GM13976 (cell line): ENCODE measurements at regions not wholly inside any gene's neighbourhood (a gene's known extent, or its start where the extent isn't known, plus 50 kb on each side); places are given as distances from the start of the nearest gene placed in this dataset.

ENCODE experiments used
- DNase-seq: peaks from one replicate; pipeline ENCODE4 v3.0.0; 2012; ENCODE audit warnings: low spot score
- in situ Hi-C: fragments of 300-500 bp; cut with MboI; formaldehyde crosslinking; loops from one replicate; pipeline ENCODE4 v1.12.0; 2022; ENCODE audit warnings: low sequenced_read_pairs, mixed read lengths, inconsistent platforms; ENCODE audit not compliant: unreplicated experiment
- TF ChIP-seq, protein P1 (sequence below): IDR thresholded peaks from 2 replicates; pipeline ENCODE4 v1.5.1; 2012; ENCODE audit warnings: borderline replicate concordance, mild to moderate bottlenecking; ENCODE audit not compliant: insufficient read depth; ENCODE audit errors: extremely low read depth, missing control alignments, control extremely low read depth

DNA sequence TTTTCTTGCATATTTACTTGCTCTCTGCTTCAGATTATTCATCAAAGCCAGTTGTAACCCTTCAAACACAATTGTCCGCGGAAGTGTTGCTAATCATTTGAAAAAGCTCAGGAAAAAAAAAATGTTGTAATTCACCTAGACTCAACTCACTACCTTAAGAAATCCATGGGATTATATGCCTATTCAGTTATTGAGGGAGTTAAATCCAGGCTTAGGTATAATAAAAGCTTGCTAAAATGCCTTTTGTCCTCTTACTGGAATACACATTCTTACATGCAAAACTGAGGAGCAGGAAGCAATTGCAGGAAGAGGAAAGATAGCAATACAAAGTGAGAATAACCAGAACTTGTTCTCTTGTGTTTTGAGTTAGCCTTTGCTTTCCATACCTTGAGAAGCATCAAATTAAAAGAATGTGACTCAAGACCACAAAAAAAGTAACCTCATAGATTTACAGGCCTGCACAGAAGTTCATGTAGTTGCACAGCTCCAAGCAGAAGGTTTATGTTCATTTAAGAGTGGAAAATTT lies 91.4 kb upstream of the FAM241A start:
- DNase-seq, result no peak
- in situ Hi-C loops, result no loop called here
- TF ChIP-seq, protein P1, sequence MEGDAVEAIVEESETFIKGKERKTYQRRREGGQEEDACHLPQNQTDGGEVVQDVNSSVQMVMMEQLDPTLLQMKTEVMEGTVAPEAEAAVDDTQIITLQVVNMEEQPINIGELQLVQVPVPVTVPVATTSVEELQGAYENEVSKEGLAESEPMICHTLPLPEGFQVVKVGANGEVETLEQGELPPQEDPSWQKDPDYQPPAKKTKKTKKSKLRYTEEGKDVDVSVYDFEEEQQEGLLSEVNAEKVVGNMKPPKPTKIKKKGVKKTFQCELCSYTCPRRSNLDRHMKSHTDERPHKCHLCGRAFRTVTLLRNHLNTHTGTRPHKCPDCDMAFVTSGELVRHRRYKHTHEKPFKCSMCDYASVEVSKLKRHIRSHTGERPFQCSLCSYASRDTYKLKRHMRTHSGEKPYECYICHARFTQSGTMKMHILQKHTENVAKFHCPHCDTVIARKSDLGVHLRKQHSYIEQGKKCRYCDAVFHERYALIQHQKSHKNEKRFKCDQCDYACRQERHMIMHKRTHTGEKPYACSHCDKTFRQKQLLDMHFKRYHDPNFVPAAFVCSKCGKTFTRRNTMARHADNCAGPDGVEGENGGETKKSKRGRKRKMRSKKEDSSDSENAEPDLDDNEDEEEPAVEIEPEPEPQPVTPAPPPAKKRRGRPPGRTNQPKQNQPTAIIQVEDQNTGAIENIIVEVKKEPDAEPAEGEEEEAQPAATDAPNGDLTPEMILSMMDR, result no peak

DNA sequence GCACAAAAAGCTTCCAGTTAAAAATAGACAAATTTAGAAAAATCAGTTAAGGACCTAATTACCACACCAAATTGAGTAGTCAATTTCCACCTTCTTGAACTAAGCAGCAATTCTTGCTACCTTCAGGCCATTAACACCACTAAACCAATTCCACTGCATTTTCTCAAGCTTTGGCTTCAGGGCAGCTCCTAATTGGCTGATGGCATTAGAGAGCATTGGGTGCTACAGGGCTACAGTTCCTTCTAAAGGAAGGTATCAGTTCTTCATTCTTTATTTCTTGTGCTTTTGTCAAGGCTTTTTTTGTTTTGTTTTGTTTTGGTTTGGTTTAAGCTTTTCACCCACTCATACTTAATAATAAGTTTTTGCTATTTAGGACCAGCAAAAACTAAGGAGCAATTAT lies 90.2 kb upstream of the FAM241A start:
- DNase-seq, result no peak
- in situ Hi-C loops, result no loop called here
- TF ChIP-seq, protein P1, result no peak

DNA sequence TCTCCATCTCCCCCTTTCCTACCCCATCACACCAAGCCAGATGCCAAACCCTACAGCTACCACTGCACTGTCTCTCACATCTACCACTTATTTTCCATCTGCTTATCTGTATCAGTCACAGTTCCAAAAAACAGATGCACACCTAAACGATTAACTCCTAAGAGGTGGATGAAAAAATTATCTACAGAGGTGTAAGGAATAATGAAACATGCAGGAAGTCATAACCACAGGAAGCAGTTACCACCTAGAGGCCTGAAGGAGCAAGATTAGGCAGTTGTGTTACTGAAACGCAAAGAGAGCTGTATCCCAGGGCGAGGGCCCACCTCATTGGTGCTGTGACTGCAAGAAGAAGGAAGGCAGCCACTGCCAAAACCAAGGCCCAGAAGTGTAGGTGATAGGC lies 87.8 kb upstream of the FAM241A start:
- in situ Hi-C loops, result no loop called here
- DNase-seq, result no peak
- TF ChIP-seq, protein P1, result no peak

DNA sequence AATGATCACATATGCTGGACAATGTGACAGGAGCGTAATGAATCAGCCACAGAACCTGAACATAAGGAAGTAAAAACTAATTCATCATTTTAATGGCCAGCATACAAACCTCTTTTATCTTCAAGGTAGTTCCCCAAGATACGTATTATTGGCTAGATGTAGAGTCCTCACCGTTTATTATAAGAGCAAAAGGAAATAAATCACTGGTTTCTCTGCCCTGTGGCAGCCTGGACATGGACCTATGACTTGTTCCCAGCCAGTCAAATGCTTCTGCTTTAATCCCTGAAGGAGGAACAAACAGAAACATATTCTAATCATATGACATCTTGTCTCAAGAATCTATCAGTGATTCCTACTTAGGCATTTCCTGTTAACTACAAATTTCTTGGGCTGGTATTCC lies 86.8 kb upstream of the FAM241A start:
- TF ChIP-seq, protein P1, result no peak
- in situ Hi-C loops, result no loop called here
- DNase-seq, result no peak

DNA sequence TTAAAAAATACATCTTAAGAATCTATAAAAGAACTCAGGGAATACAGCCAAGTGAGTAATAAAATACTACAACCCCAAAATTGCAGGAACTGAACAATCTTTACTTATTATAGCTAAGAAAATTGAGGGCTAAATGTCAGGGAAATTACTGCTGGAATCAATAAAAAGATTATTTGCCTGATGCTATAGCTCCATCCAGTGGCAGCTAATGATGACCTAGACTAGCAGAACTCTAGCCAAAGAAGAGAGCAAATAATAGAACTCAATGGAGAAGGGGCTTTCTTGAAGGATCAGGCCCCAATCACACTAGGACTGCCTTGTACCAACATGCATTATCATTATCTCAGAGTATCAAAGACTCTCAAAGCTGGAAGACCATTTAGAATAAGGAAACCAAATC lies 85.0 kb upstream of the FAM241A start:
- TF ChIP-seq, protein P1, result peak; percentile 50
- in situ Hi-C loops, result no loop called here
- DNase-seq, result peak; percentile 32

DNA sequence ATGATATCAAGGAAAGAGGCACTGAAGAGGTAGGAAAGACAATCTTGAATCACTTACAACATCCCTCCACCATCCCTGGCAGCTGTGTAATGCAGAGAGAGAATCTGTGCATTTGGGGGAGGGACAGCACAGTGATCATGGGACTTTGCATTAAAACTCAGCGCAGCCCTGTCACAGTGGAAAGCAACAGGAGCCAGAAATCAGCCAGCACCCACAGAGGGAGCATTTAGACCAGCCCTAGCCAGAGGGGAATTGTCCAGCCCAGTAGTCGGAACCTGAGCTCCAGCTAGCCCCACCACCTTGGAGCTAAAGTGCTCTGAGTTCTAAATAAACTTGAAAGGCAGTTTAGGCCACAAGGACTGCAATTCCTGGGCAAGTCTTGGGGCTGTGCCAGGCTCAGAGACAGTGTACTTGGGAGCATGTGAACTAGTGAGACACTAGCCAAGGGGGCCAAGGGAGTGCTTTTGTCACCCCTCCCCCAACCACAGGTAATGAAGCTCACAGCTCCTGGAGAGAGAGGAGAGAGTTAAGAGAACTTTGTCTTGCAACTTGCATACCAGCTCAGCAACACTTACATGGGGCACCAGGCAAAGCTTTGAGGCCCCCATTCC lies 83.9 kb upstream of the FAM241A start:
- TF ChIP-seq, protein P1, result no peak
- in situ Hi-C loops, result no loop called here
- DNase-seq, result no peak
